Keratinocyte (primary cell): ENCODE measurements at regions not wholly inside any gene's neighbourhood (a gene's known extent, or its start where the extent isn't known, plus 50 kb on each side); places are given as distances from the start of the nearest gene placed in this dataset.

ENCODE experiments used
- DNase-seq: peaks from one replicate; pipeline ENCODE4 v3.0.0-alpha.2; 2011; ENCODE audit warnings: low read depth, missing footprints, low spot score
- FAIRE-seq: peaks from 2 replicates; lab custom pipeline; 2011; peaks lifted over from hg19 to GRCh38; lab: Jason Lieb, UNC
- H2AFZ ChIP-seq: 2 replicates; pipeline ENCODE4 v1.6.0; 2012; ENCODE audit warnings: low read length, control low read depth, inconsistent platforms; ENCODE audit not compliant: control insufficient read depth
- H3K27ac ChIP-seq: 2 replicates; pipeline ENCODE4 v1.5.1; 2011; ENCODE audit warnings: low read length; ENCODE audit not compliant: control insufficient read depth, insufficient read depth
- H3K27me3 ChIP-seq: 3 replicates; pipeline ENCODE4 v1.6.0; 2011; ENCODE audit warnings: low read length; ENCODE audit not compliant: control insufficient read depth, insufficient read depth; ENCODE audit errors: extremely low read depth
- H3K36me3 ChIP-seq, 2 experiments: 2 replicates in 1 of 2; 3 replicates in 1 of 2; pipeline ENCODE4 v1.5.1; 2011; ENCODE audit warnings: low read length in 2 of 2, mild to moderate bottlenecking in 1 of 2; ENCODE audit not compliant: control insufficient read depth in 2 of 2, insufficient read depth in 2 of 2; ENCODE audit errors: extremely low read depth in 1 of 2
- H3K4me1 ChIP-seq: 3 replicates; pipeline ENCODE4 v1.5.1; 2011; ENCODE audit warnings: low read length; ENCODE audit not compliant: control insufficient read depth, insufficient read depth; ENCODE audit errors: extremely low read depth
- H3K4me2 ChIP-seq: 3 replicates; pipeline ENCODE4 v1.6.0; 2011; ENCODE audit warnings: low read depth, low read length; ENCODE audit not compliant: control insufficient read depth, insufficient read depth; ENCODE audit errors: extremely low read depth
- H3K4me3 ChIP-seq, 3 experiments: fragments of 200-600 bp in 1 of 3; sonication (generic) in 1 of 3; 2 replicates in 2 of 3; 3 replicates in 1 of 3; pipeline ENCODE4 v1.5.1; 2011 to 2016; ENCODE audit warnings: low read length in 3 of 3, mild to moderate bottlenecking in 3 of 3, control low read depth in 2 of 3, inconsistent platforms in 1 of 3, low read depth in 1 of 3, mixed read lengths in 1 of 3, mixed run types in 1 of 3, moderate library complexity in 1 of 3; ENCODE audit not compliant: control insufficient read depth in 2 of 3, insufficient read depth in 2 of 3; ENCODE audit errors: extremely low read depth in 1 of 3
- H3K79me2 ChIP-seq: 2 replicates; pipeline ENCODE4 v1.6.0; 2012; ENCODE audit warnings: low read length; ENCODE audit not compliant: control insufficient read depth, insufficient read depth
- H3K9ac ChIP-seq: 3 replicates; pipeline ENCODE4 v1.6.0; 2011; ENCODE audit warnings: low read length; ENCODE audit not compliant: control insufficient read depth, insufficient read depth; ENCODE audit errors: extremely low read depth
- H3K9me1 ChIP-seq: 3 replicates; pipeline ENCODE4 v1.6.0; 2011; ENCODE audit warnings: low read length; ENCODE audit not compliant: control insufficient read depth, insufficient read depth; ENCODE audit errors: extremely low read depth
- H3K9me3 ChIP-seq: 2 replicates; pipeline ENCODE4 v1.5.1; 2012; ENCODE audit warnings: low read depth, low read length; ENCODE audit not compliant: control insufficient read depth
- H4K20me1 ChIP-seq: 3 replicates; pipeline ENCODE4 v1.6.0; 2011; ENCODE audit warnings: low read length; ENCODE audit not compliant: control insufficient read depth, insufficient read depth; ENCODE audit errors: extremely low read depth
- EZH2 ChIP-seq: IDR thresholded peaks from one replicate; pipeline ENCODE4 v1.6.1; 2012; ENCODE audit warnings: inconsistent platforms, mild to moderate bottlenecking, low read length, moderate library complexity
- dilution Hi-C: fragments of 300-500 bp; cut with MboI; formaldehyde crosslinking; loops from one replicate; pipeline ENCODE4 v1.7.0; 2020; ENCODE audit warnings: low sequenced_read_pairs; ENCODE audit not compliant: extremely low pct_ligation_motif_present
- TF ChIP-seq, protein P1 (sequence below), 3 experiments: IDR thresholded peaks in 1 of 3; conservative IDR thresholded peaks in 1 of 3; optimal IDR thresholded peaks in 1 of 3; 2 replicates in 2 of 3; 3 replicates in 1 of 3; pipeline versions ENCODE3 to v1.5.1; 2011; ENCODE audit warnings: low read length in 3 of 3, mild to moderate bottlenecking in 3 of 3, moderate library complexity in 2 of 3, control low read depth in 1 of 3, inconsistent platforms in 1 of 3; ENCODE audit not compliant: insufficient read depth in 2 of 3; ENCODE audit errors: extremely low read depth in 1 of 3

- TF ChIP-seq, protein P1, sequence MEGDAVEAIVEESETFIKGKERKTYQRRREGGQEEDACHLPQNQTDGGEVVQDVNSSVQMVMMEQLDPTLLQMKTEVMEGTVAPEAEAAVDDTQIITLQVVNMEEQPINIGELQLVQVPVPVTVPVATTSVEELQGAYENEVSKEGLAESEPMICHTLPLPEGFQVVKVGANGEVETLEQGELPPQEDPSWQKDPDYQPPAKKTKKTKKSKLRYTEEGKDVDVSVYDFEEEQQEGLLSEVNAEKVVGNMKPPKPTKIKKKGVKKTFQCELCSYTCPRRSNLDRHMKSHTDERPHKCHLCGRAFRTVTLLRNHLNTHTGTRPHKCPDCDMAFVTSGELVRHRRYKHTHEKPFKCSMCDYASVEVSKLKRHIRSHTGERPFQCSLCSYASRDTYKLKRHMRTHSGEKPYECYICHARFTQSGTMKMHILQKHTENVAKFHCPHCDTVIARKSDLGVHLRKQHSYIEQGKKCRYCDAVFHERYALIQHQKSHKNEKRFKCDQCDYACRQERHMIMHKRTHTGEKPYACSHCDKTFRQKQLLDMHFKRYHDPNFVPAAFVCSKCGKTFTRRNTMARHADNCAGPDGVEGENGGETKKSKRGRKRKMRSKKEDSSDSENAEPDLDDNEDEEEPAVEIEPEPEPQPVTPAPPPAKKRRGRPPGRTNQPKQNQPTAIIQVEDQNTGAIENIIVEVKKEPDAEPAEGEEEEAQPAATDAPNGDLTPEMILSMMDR (optimal IDR thresholded peaks at IDR 0.05 in 1 of 3, IDR thresholded peaks at IDR 0.05 in 1 of 3, conservative IDR thresholded peaks at IDR 0.05 in 1 of 3; ENCODE audit: extremely low read depth in 1 of 3, insufficient read depth in 2 of 3, low read length in 3 of 3): no peak
- no peak for TF ChIP-seq EZH2
- Histone ChIP-seq H3K9me1 (no peaks in the 10 kb centered on the region), H3K9me3 (no peaks in the 10 kb centered on the region), H3K27ac (no peak overlapping the region), H4K20me1 (no peaks in the 10 kb centered on the region), H3K4me3 (no peak overlapping the region), H3K27me3 (no peaks in the 10 kb centered on the region), H3K36me3 (no peaks in the 10 kb centered on the region), H3K4me1 (no peaks in the 10 kb centered on the region), H3K9ac (no peak overlapping the region), H3K4me2 (no peak overlapping the region), H2AFZ (no peak overlapping the region), H3K79me2 (no peaks in the 10 kb centered on the region)
- dilution Hi-C loops: no loop called here
- FAIRE-seq (no peak), DNase-seq (no peak)
Observed at GRCh38 chr6:99024089-99024488, 76.3 kb upstream of the FBXL4 start.

DNA sequence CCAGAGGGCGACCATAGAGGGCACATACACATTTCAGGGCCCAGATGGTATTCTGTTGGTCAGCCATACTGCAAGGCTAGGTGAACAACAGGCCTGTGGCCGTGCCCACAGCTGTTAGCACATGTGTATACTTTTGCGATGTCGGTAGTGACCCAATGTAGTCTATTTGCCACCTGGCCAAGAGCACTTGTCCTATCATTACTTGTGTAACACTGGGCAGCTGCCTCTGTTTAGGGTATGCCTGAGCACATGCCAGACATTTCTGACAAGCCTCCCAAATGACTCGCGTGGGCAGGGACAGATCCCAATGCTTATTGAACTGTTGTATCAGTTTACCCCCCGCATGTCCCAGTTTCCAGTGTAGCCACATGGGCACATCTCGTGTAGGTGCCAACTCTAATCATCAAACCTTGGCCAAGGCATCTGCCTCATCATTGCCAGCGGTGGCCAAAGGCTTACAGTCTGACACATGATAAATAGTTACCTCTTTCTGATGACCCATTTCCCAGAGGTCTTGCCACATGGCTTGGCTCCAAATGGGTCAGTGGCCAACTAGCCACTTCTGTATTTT is 74.4 kb upstream of the FBXL4 start:
- Histone ChIP-seq H3K27me3 (no peaks in the 10 kb centered on the region), H3K9me3 (no peaks in the 10 kb centered on the region), H3K79me2 (no peaks in the 10 kb centered on the region), H3K4me3 (no peak overlapping the region), H3K9ac (no peak overlapping the region), H2AFZ (no peak overlapping the region), H3K9me1 (no peaks in the 10 kb centered on the region), H3K36me3 (no peaks in the 10 kb centered on the region), H3K27ac (no peak overlapping the region), H3K4me2 (no peak overlapping the region), H3K4me1 (no peaks in the 10 kb centered on the region), H4K20me1 (no peaks in the 10 kb centered on the region)
- TF ChIP-seq EZH2: no peak
- TF ChIP-seq, protein P1 (optimal IDR thresholded peaks at IDR 0.05 in 1 of 3, IDR thresholded peaks at IDR 0.05 in 1 of 3, conservative IDR thresholded peaks at IDR 0.05 in 1 of 3; ENCODE audit: extremely low read depth in 1 of 3, insufficient read depth in 2 of 3, low read length in 3 of 3): no peak
- DNase-seq (no peak), FAIRE-seq (no peak)
- dilution Hi-C loops: no loop called here
